PC-9 (cell line): ENCODE measurements at regions not wholly inside any gene's neighbourhood (a gene's known extent, or its start where the extent isn't known, plus 50 kb on each side); places are given as distances from the start of the nearest gene placed in this dataset.

Experiments used
- BruUV-seq: library from RNA; stranded (reverse); fragments of 400-500 nt; replicated peaks from 2 replicates; lab custom pipeline; 2021; lab: Mats Ljungman, UMichigan
- CTCF ChIA-PET: fragments of 300-600 bp; sonication (Branson Sonifier 250); formaldehyde crosslinking; loops from one replicate; lab custom pipeline; 2022; ENCODE audit warnings: antibody characterized with exemption; lab: Charles Lee
- POLR2A ChIA-PET: fragments of 300-600 bp; sonication (Branson Sonifier 250); formaldehyde crosslinking; loops from one replicate; lab custom pipeline; 2022; ENCODE audit warnings: antibody characterized with exemption; ENCODE audit not compliant: unreplicated experiment; lab: Charles Lee
- DNase-seq, 2 experiments: peaks; one replicate each; pipeline versions ENCODE4 v3.0.0 to v3.0.0-alpha.2; 2015 to 2022; ENCODE audit warnings: mixed read lengths in 1 of 2
- H2AFZ ChIP-seq: fragments of 200-600 bp; sonication (generic); 2 replicates; pipeline ENCODE4 v1.8.1; 2017; ENCODE audit warnings: antibody characterized with exemption
- H3F3A ChIP-seq: fragments of 200-600 bp; sonication (generic); 2 replicates; pipeline ENCODE4 v1.8.1; 2017; ENCODE audit warnings: antibody characterized with exemption, mild to moderate bottlenecking, low read depth; ENCODE audit not compliant: insufficient read depth
- H3K27ac ChIP-seq: fragments of 200-600 bp; sonication (generic); 2 replicates; pipeline ENCODE4 v1.6.1; 2016; ENCODE audit warnings: mixed run types
- H3K27me3 ChIP-seq: fragments of 200-600 bp; sonication (generic); 2 replicates; pipeline ENCODE4 v1.6.1; 2016; ENCODE audit warnings: low read depth, mixed run types; ENCODE audit not compliant: insufficient read depth
- H3K36me3 ChIP-seq: fragments of 200-600 bp; sonication (generic); 2 replicates; pipeline ENCODE4 v1.6.1; 2016; ENCODE audit warnings: low read depth, mixed run types
- H3K4me1 ChIP-seq: fragments of 200-600 bp; sonication (generic); replicated peaks from 2 replicates; pipeline ENCODE4 v1.6.1; 2016; ENCODE audit warnings: mixed run types; ENCODE audit not compliant: insufficient read depth
- H3K4me2 ChIP-seq: fragments of 200-600 bp; sonication (generic); 2 replicates; pipeline ENCODE4 v1.6.1; 2017; ENCODE audit warnings: mixed run types
- H3K4me3 ChIP-seq: fragments of 200-600 bp; sonication (generic); 2 replicates; pipeline ENCODE4 v1.6.1; 2016; ENCODE audit warnings: mixed run types
- H3K79me2 ChIP-seq: fragments of 200-600 bp; sonication (generic); 2 replicates; pipeline ENCODE4 v1.6.1; 2017; ENCODE audit warnings: low read depth, mixed run types
- H3K9me2 ChIP-seq: fragments of 200-600 bp; sonication (generic); 2 replicates; pipeline ENCODE4 v1.8.1; 2017; ENCODE audit warnings: mild to moderate bottlenecking; ENCODE audit not compliant: insufficient read depth
- H3K9me3 ChIP-seq: fragments of 200-600 bp; sonication (generic); 2 replicates; pipeline ENCODE4 v1.8.1; 2016; ENCODE audit warnings: low read depth; ENCODE audit not compliant: insufficient read depth
- H4K20me1 ChIP-seq: fragments of 200-600 bp; sonication (generic); 2 replicates; pipeline ENCODE4 v1.8.1; 2017; ENCODE audit not compliant: insufficient read depth
- EZH2 ChIP-seq: fragments of 200-600 bp; sonication (generic); IDR thresholded peaks from 2 replicates; pipeline ENCODE4 v1.8.0; 2017; ENCODE audit warnings: antibody characterized with exemption, low read depth
- intact Hi-C: fragments of 100-400 bp; cut with micrococcal nuclease; formaldehyde crosslinking; loops from one replicate; pipeline ENCODE4 v1.10.0; 2022; ENCODE audit not compliant: unreplicated experiment
- TF ChIP-seq, protein P1 (sequence below): fragments of 200-600 bp; sonication (generic); conservative IDR thresholded peaks from 2 replicates; pipeline ENCODE4 v1.6.1; 2017; ENCODE audit warnings: mixed run types, antibody characterized with exemption, mild to moderate bottlenecking, moderate library complexity

DNA sequence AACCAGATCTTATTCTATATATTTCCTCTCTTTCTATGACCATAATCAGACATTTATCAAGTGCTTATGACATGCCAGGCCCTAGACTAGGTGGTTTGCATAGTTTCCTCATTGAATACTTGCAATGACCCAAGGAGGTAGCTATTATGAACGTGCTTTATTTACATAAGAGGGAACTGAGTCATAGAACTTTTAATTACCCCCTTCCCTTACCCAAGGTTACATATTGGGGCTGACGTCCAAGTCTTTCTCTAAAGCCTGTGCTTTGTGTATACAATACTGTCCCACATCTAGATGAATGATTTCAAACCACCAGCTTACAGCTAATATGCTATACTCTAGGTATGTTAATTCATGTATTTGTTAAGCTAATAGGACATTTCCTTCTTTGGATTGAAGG is 91.9 kb upstream of the NPY start:
- BruUV-seq = no TSS peak
- CTCF ChIA-PET = no interaction called here
- DNase-seq = peak in 1 of 2 experiments; percentile 83
- H3K4me2 ChIP-seq = peak overlapping the region; percentile 15; the same call in 1 of the 2 replicates
- no peaks in the 10 kb centered on the region for H3K79me2 ChIP-seq
- no peaks in the 10 kb centered on the region for H3K9me2 ChIP-seq
- no peak overlapping the region for H2AFZ ChIP-seq
- H4K20me1 ChIP-seq = no peaks in the 10 kb centered on the region
- peaks cover 10% of the 10 kb centered on the region; the same call in 1 of the 2 replicates for H3K4me1 ChIP-seq
- TF ChIP-seq EZH2 = no peak
- TF ChIP-seq, protein P1, sequence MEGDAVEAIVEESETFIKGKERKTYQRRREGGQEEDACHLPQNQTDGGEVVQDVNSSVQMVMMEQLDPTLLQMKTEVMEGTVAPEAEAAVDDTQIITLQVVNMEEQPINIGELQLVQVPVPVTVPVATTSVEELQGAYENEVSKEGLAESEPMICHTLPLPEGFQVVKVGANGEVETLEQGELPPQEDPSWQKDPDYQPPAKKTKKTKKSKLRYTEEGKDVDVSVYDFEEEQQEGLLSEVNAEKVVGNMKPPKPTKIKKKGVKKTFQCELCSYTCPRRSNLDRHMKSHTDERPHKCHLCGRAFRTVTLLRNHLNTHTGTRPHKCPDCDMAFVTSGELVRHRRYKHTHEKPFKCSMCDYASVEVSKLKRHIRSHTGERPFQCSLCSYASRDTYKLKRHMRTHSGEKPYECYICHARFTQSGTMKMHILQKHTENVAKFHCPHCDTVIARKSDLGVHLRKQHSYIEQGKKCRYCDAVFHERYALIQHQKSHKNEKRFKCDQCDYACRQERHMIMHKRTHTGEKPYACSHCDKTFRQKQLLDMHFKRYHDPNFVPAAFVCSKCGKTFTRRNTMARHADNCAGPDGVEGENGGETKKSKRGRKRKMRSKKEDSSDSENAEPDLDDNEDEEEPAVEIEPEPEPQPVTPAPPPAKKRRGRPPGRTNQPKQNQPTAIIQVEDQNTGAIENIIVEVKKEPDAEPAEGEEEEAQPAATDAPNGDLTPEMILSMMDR = no peak
- H3K27ac ChIP-seq = no peak overlapping the region
- intact Hi-C loops = no loop called here
- H3K9me3 ChIP-seq = no peaks in the 10 kb centered on the region
- H3K4me3 ChIP-seq = no peak overlapping the region
- no peaks in the 10 kb centered on the region for H3K36me3 ChIP-seq
- no peaks in the 10 kb centered on the region for H3K27me3 ChIP-seq
- POLR2A ChIA-PET = no interaction called here
- H3F3A ChIP-seq = no peaks in the 10 kb centered on the region

DNA sequence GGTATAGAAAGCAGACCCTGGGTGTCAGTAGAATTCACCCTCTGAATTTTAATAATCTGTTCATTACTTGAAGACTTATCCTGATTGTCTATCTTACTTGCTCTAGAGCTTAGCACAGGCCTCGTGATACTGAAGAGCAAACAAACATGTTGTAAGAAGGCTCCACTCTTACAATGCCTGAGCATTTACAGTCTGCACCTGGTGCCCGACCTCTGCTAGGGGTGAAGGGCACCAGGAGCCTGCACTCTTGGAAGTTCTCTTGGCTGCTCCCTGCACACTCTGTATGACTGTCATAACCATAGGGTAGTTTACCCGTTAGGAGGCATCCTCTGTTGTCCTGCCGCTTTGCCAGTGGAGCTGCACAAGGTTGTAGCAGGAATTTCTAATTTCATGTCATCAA is 91.3 kb upstream of the NPY start:
- H3K27me3 ChIP-seq = no peaks in the 10 kb centered on the region
- BruUV-seq = no TSS peak
- H3K9me3 ChIP-seq = no peaks in the 10 kb centered on the region
- no peaks in the 10 kb centered on the region for H3K36me3 ChIP-seq
- TF ChIP-seq, protein P1 = no peak
- no peak for TF ChIP-seq EZH2
- intact Hi-C loops = no loop called here
- H3K4me3 ChIP-seq = no peak overlapping the region
- H3K4me2 ChIP-seq = no peak overlapping the region
- H3F3A ChIP-seq = no peaks in the 10 kb centered on the region
- no peaks in the 10 kb centered on the region for H3K9me2 ChIP-seq
- ChIA-PET POLR2A (no interaction called here), CTCF (no interaction called here)
- no peaks in the 10 kb centered on the region for H4K20me1 ChIP-seq
- no peak overlapping the region for H3K27ac ChIP-seq
- no peak overlapping the region for H2AFZ ChIP-seq
- DNase-seq = no peak
- no peaks in the 10 kb centered on the region for H3K79me2 ChIP-seq
- peaks cover 10% of the 10 kb centered on the region; the same call in 1 of the 2 replicates for H3K4me1 ChIP-seq

DNA sequence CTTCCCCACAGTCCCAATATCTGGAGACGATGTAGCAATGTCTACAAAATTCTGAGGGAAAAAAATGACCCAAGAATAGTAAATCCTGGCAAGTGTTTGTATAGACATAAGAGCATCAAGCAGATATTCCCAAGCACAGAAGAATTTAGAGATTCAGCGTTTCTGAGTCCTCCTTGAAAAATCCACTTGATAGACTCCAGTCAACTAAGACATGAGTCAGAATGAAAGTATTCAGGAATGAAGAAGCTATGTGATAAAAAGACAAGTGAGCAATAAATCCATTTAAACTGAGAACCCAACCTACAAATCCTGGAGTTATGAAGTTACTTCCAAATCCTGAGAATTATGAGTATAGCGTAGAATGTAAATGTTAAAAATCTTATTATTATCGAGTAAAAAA is 86.1 kb upstream of the NPY start:
- CTCF ChIA-PET = no interaction called here

More for the DNA sequence above, 86.1 kb upstream of the NPY start:
- H3K79me2 ChIP-seq = no peaks in the 10 kb centered on the region
- no peaks in the 10 kb centered on the region for H3F3A ChIP-seq
- H3K4me1 ChIP-seq = peaks cover 3% of the 10 kb centered on the region; the same call in 1 of the 2 replicates
- POLR2A ChIA-PET = no interaction called here
- no peak overlapping the region for H2AFZ ChIP-seq
- intact Hi-C loops = no loop called here
- no peak overlapping the region for H3K27ac ChIP-seq
- H3K9me2 ChIP-seq = no peaks in the 10 kb centered on the region
- no peaks in the 10 kb centered on the region for H3K9me3 ChIP-seq
- no peak overlapping the region for H3K4me3 ChIP-seq
- H3K27me3 ChIP-seq = no peaks in the 10 kb centered on the region
- H3K36me3 ChIP-seq = no peaks in the 10 kb centered on the region
- no TSS peak for BruUV-seq
- no peak overlapping the region for H3K4me2 ChIP-seq
- DNase-seq = peak in 1 of 2 experiments; percentile 45
- no peak for TF ChIP-seq EZH2
- TF ChIP-seq, protein P1 = no peak
- no peaks in the 10 kb centered on the region for H4K20me1 ChIP-seq
